Vagina (tissue), 2 donors: ENCODE measurements at regions not wholly inside any gene's neighbourhood (a gene's known extent, or its start where the extent isn't known, plus 50 kb on each side); places are given as distances from the start of the nearest gene placed in this dataset.

Experiments
- CTCF ChIP-seq, 3 experiments: fragments of 450-650 bp in 2 of 3; fragments of 200-600 bp in 1 of 3; sonication (generic) in 1 of 3; IDR thresholded peaks; one replicate each; pipeline ENCODE4 v1.5.1; 2017 to 2019; ENCODE audit warnings: antibody characterized with exemption in 3 of 3, mild to moderate bottlenecking in 2 of 3, moderate library complexity in 2 of 3
- POLR2A ChIP-seq, 2 donors: fragments of 450-650 bp; IDR thresholded peaks; one replicate each; pipeline ENCODE4 v1.6.1; 2017; ENCODE audit warnings: antibody characterized with exemption in 2 of 2, mild to moderate bottlenecking in 2 of 2, moderate library complexity in 2 of 2

- no peak for TF ChIP-seq CTCF (IDR thresholded peaks at IDR 0.05)
- TF ChIP-seq POLR2A (IDR thresholded peaks at IDR 0.05) = no peak
Measured at GRCh38 chr7:130926001-130926691, 192.1 kb upstream of the KLF14 start.
